HepG2 (cell line): ENCODE measurements at regions not wholly inside any gene's neighbourhood (a gene's known extent, or its start where the extent isn't known, plus 50 kb on each side); places are given as distances from the start of the nearest gene placed in this dataset.

Experiments
- ATAC-seq: fragments of 200-7000 bp; cut with Tn5 transposase; 3 replicates; pipeline ENCODE4 v1.9.1; 2020; ENCODE audit warnings: mild to moderate bottlenecking, moderate library complexity
- BruUV-seq: library from RNA; stranded (reverse); fragments of 400-500 nt; replicated peaks from 2 replicates; lab custom pipeline; 2021; lab: Mats Ljungman, UMichigan
- CTCF ChIA-PET: fragments of 300-600 bp; formaldehyde crosslinking; extraction: SDS; loops from one replicate; lab custom pipeline; 2021; ENCODE audit warnings: low total read pairs, inconsistent platforms, low intra/inter-chr PET ratio; lab: Yijun Ruan, JAX
- POLR2A ChIA-PET: fragments of 350-600 bp; sonication (Branson Sonifier 250); formaldehyde crosslinking; loops from one replicate; lab custom pipeline; 2020; ENCODE audit warnings: antibody characterized with exemption, inconsistent platforms; lab: Yijun Ruan, JAX
- DNase-seq: peaks from one replicate; pipeline ENCODE4 v3.0.0-alpha.2; 2015; ENCODE audit warnings: low spot score
- FAIRE-seq: peaks from 3 replicates; lab custom pipeline; 2011; peaks lifted over from hg19 to GRCh38; lab: Jason Lieb, UNC
- H2AFZ ChIP-seq: one replicate; pipeline ENCODE4 v1.6.1; 2011; ENCODE audit warnings: low read length, inconsistent platforms
- H3K27ac ChIP-seq: fragments of 300-600 bp; 3 replicates; pipeline ENCODE4 v1.8.0; 2011; ENCODE audit warnings: mixed run types, mild to moderate bottlenecking, mixed read lengths, low read length, inconsistent platforms; ENCODE audit not compliant: insufficient read depth; ENCODE audit errors: extremely low read length
- H3K27me3 ChIP-seq, 2 experiments: fragments of 200-600 bp in 1 of 2; 2 replicates in 1 of 2; 3 replicates in 1 of 2; pipeline versions ENCODE4 v1.6.0 to v1.8.0; 2011; ENCODE audit warnings: low read length in 2 of 2, mild to moderate bottlenecking in 2 of 2, moderate library complexity in 2 of 2, inconsistent platforms in 1 of 2; ENCODE audit not compliant: insufficient read depth in 2 of 2, control insufficient read depth in 1 of 2
- H3K36me3 ChIP-seq, 2 experiments: fragments of 200-600 bp in 1 of 2; replicated peaks in 1 of 2; 2 replicates in 1 of 2; 3 replicates in 1 of 2; pipeline versions ENCODE4 v1.5.1 to v1.8.0; 2011; ENCODE audit warnings: low read length in 2 of 2, inconsistent platforms in 1 of 2; ENCODE audit not compliant: insufficient read depth in 2 of 2, control insufficient read depth in 1 of 2
- H3K4me1 ChIP-seq: 2 replicates; pipeline ENCODE4 v1.5.1; 2012; ENCODE audit warnings: low read length, inconsistent platforms; ENCODE audit not compliant: insufficient read depth
- H3K4me2 ChIP-seq: 2 replicates; pipeline ENCODE4 v1.6.0; 2011; ENCODE audit warnings: low read depth, low read length, inconsistent platforms
- H3K4me3 ChIP-seq, 3 experiments: fragments of 200-600 bp in 1 of 3; sonication (generic), shearing (Covaris generic) in 1 of 3; replicated peaks in 1 of 3; 2 replicates each; pipeline ENCODE4 v1.5.1; 2011 to 2016; ENCODE audit warnings: low read length in 3 of 3, inconsistent platforms in 2 of 3, low read depth in 2 of 3, mild to moderate bottlenecking in 2 of 3, control low read depth in 1 of 3, mixed read lengths in 1 of 3; ENCODE audit not compliant: insufficient read depth in 1 of 3
- H3K79me2 ChIP-seq: one replicate; pipeline ENCODE4 v1.6.1; 2011; ENCODE audit warnings: low read length, inconsistent platforms; ENCODE audit not compliant: insufficient read depth
- H3K9ac ChIP-seq: 2 replicates; pipeline ENCODE4 v1.6.0; 2011; ENCODE audit warnings: mild to moderate bottlenecking, low read depth, low read length, inconsistent platforms; ENCODE audit not compliant: insufficient read depth
- H3K9me3 ChIP-seq: 2 replicates; pipeline ENCODE4 v1.5.1; 2012; ENCODE audit warnings: mild to moderate bottlenecking, low read length
- H4K20me1 ChIP-seq: 2 replicates; pipeline ENCODE4 v1.6.0; 2011; ENCODE audit warnings: inconsistent platforms, mild to moderate bottlenecking, low read length, moderate library complexity; ENCODE audit not compliant: insufficient read depth
- IKZF4 ChIP-seq: sonication (generic); formaldehyde crosslinking; IDR thresholded peaks from 2 replicates; pipeline ENCODE4 v1.5.1; 2020; ENCODE audit warnings: borderline replicate concordance, mild to moderate bottlenecking, low read depth, missing genetic modification reagents; ENCODE audit errors: not compliant biosample characterization
- SMAD9 ChIP-seq: sonication (generic); formaldehyde crosslinking; IDR thresholded peaks from 2 replicates; pipeline ENCODE4 v1.5.1; 2020; ENCODE audit warnings: mild to moderate bottlenecking, missing genetic modification reagents
- ZFP36 ChIP-seq: fragments of 150-350 bp; IDR thresholded peaks from 2 replicates; pipeline ENCODE4 v1.6.1; 2018; ENCODE audit warnings: borderline replicate concordance, low read length, low read depth; ENCODE audit not compliant: partially characterized antibody
- ZNF160 ChIP-seq: sonication (generic); formaldehyde crosslinking; IDR thresholded peaks from 2 replicates; pipeline ENCODE4 v1.8.0; 2022; ENCODE audit warnings: mild to moderate bottlenecking, inconsistent platforms, missing genetic modification reagents
- ZNF557 ChIP-seq: sonication (generic); formaldehyde crosslinking; IDR thresholded peaks from 2 replicates; pipeline ENCODE4 v1.4.0; 2020; ENCODE audit warnings: missing genetic modification reagents
- WGBS: methylation state at CpG from one replicate; pipeline ENCODE4 v1.1.6; 2017; ENCODE audit warnings: low lambda C conversion rate; 5-methylcytosine and 5-hydroxymethylcytosine counted together
- in situ Hi-C: cut with HindIII; loops from 2 replicates; pipeline ENCODE4 v1.10.0; 2017; ENCODE audit warnings: low pct_unique_long_range_greater_than_20kb; ENCODE audit not compliant: extremely low pct_ligation_motif_present
- intact Hi-C: fragments of 100-400 bp; cut with micrococcal nuclease; formaldehyde crosslinking; loops from one replicate; pipeline ENCODE4 v1.10.0; 2022; ENCODE audit not compliant: unreplicated experiment
- TF ChIP-seq, protein P1 (sequence below): sonication (generic); formaldehyde crosslinking; IDR thresholded peaks from 2 replicates; pipeline ENCODE4 v1.4.0; 2020; ENCODE audit warnings: low read depth, missing genetic modification reagents
- TF ChIP-seq, protein P2 (sequence below): sonication (generic); formaldehyde crosslinking; IDR thresholded peaks from 2 replicates; pipeline ENCODE4 v1.4.0; 2020; ENCODE audit warnings: missing genetic modification reagents
- TF ChIP-seq, protein P3 (sequence below): sonication (generic); formaldehyde crosslinking; IDR thresholded peaks from 2 replicates; pipeline ENCODE4 v1.4.0; 2020; ENCODE audit warnings: missing genetic modification reagents
- TF ChIP-seq, protein P4 (sequence below): sonication (generic); formaldehyde crosslinking; IDR thresholded peaks from 2 replicates; pipeline ENCODE4 v1.4.0; 2020; ENCODE audit warnings: mild to moderate bottlenecking, missing genetic modification reagents, borderline replicate concordance
- TF ChIP-seq, protein P5 (sequence below): sonication (generic); formaldehyde crosslinking; IDR thresholded peaks from 2 replicates; pipeline ENCODE4 v1.5.0; 2020; ENCODE audit warnings: mild to moderate bottlenecking, missing genetic modification reagents

DNA sequence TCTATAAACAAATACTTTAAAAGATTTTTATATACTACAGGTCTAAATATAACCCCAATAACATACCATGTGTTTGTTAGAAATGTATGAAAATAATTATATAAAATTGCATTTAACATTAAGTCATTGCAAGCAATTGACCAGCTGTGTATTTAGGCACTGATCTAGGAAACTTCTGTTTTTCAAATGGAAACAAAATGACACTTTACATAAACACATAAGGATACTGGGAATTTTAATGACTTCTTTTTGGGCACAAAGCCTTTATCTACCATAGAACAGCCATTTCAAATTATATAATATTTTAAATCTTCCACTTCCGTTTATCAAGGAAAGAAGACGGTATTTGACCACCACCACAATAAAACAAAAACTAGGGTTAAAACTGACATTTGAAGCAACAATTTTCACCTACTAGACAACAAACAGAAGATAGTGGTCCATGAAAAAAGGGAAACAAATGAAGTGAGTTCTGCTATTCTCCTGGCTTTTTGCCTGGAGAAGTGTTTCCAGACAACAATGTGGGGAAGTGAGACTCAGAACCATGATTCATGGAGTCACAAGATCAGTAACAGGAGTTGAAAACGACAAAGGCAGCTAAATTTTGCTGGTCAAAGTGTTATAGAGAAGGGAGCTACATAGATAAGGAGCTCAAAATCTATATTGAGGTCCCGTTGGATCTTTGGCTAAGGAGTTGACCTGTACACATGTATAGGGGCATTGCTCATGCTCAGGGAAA is 475.1 kb downstream of the TRHDE start (continued):
- TF ChIP-seq, protein P1, sequence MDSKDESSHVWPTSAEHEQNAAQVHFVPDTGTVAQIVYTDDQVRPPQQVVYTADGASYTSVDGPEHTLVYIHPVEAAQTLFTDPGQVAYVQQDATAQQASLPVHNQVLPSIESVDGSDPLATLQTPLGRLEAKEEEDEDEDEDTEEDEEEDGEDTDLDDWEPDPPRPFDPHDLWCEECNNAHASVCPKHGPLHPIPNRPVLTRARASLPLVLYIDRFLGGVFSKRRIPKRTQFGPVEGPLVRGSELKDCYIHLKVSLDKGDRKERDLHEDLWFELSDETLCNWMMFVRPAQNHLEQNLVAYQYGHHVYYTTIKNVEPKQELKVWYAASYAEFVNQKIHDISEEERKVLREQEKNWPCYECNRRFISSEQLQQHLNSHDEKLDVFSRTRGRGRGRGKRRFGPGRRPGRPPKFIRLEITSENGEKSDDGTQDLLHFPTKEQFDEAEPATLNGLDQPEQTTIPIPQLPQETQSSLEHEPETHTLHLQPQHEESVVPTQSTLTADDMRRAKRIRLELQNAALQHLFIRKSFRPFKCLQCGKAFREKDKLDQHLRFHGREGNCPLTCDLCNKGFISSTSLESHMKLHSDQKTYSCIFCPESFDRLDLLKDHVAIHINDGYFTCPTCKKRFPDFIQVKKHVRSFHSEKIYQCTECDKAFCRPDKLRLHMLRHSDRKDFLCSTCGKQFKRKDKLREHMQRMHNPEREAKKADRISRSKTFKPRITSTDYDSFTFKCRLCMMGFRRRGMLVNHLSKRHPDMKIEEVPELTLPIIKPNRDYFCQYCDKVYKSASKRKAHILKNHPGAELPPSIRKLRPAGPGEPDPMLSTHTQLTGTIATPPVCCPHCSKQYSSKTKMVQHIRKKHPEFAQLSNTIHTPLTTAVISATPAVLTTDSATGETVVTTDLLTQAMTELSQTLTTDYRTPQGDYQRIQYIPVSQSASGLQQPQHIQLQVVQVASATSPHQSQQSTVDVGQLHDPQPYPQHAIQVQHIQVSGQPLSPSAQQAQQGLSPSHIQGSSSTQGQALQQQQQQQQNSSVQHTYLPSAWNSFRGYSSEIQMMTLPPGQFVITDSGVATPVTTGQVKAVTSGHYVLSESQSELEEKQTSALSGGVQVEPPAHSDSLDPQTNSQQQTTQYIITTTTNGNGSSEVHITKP (CRISPR knock-in tag): no peak
- TF ChIP-seq SMAD9 (CRISPR knock-in tag): no peak
- TF ChIP-seq ZNF557 (CRISPR knock-in tag): no peak
- no peak for TF ChIP-seq ZNF160
- TF ChIP-seq, protein P2, sequence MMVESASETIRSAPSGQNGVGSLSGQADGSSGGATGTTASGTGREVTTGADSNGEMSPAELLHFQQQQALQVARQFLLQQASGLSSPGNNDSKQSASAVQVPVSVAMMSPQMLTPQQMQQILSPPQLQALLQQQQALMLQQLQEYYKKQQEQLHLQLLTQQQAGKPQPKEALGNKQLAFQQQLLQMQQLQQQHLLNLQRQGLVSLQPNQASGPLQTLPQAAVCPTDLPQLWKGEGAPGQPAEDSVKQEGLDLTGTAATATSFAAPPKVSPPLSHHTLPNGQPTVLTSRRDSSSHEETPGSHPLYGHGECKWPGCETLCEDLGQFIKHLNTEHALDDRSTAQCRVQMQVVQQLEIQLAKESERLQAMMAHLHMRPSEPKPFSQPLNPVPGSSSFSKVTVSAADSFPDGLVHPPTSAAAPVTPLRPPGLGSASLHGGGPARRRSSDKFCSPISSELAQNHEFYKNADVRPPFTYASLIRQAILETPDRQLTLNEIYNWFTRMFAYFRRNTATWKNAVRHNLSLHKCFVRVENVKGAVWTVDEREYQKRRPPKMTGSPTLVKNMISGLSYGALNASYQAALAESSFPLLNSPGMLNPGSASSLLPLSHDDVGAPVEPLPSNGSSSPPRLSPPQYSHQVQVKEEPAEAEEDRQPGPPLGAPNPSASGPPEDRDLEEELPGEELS (CRISPR knock-in tag): no peak

DNA sequence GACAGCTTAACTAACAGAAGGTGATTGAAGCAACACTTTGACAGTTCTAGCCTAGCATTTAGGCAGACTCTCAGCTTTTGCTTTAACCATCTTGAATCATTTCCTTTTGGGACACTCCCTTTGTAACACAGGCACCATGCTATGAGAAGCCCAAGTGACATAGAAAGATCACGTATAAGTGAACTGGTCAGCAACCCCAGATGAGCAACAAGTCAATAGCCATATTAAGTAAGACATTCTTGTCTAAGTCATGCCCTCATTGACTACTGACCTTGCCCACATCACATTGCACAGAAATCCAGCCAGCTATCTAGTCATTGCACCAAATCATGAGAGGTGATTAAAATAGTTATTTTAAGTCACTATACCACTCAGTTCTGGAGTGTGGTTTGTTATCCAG is 476.8 kb downstream of the TRHDE start:
- ChIA-PET POLR2A (no interaction called here), CTCF (no interaction called here)
- Histone ChIP-seq H3K36me3 (no peaks in the 10 kb centered on the region), H3K27me3 (no peaks in the 10 kb centered on the region), H3K9me3 (peaks cover 87% of the 10 kb centered on the region), H2AFZ (no peak overlapping the region), H3K79me2 (no peaks in the 10 kb centered on the region), H4K20me1 (no peaks in the 10 kb centered on the region), H3K4me2 (no peak overlapping the region), H3K4me1 (no peaks in the 10 kb centered on the region), H3K4me3 (no peak overlapping the region), H3K9ac (no peak overlapping the region), H3K27ac (no peak overlapping the region)
- 20% methylated on average over 1 of the region's 1 CpG for WGBS
- DNase-seq (no peak), ATAC-seq (no peak), FAIRE-seq (no peak)
- BruUV-seq: no TSS peak
- in situ Hi-C loops: no loop called here
- intact Hi-C loops: no loop called here
- TF ChIP-seq, protein P3, sequence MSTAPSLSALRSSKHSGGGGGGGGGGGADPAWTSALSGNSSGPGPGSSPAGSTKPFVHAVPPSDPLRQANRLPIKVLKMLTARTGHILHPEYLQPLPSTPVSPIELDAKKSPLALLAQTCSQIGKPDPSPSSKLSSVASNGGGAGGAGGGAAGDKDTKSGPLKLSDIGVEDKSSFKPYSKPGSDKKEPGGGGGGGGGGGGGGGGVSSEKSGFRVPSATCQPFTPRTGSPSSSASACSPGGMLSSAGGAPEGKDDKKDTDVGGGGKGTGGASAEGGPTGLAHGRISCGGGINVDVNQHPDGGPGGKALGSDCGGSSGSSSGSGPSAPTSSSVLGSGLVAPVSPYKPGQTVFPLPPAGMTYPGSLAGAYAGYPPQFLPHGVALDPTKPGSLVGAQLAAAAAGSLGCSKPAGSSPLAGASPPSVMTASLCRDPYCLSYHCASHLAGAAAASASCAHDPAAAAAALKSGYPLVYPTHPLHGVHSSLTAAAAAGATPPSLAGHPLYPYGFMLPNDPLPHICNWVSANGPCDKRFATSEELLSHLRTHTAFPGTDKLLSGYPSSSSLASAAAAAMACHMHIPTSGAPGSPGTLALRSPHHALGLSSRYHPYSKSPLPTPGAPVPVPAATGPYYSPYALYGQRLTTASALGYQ (CRISPR knock-in tag): no peak
- TF ChIP-seq, protein P4, sequence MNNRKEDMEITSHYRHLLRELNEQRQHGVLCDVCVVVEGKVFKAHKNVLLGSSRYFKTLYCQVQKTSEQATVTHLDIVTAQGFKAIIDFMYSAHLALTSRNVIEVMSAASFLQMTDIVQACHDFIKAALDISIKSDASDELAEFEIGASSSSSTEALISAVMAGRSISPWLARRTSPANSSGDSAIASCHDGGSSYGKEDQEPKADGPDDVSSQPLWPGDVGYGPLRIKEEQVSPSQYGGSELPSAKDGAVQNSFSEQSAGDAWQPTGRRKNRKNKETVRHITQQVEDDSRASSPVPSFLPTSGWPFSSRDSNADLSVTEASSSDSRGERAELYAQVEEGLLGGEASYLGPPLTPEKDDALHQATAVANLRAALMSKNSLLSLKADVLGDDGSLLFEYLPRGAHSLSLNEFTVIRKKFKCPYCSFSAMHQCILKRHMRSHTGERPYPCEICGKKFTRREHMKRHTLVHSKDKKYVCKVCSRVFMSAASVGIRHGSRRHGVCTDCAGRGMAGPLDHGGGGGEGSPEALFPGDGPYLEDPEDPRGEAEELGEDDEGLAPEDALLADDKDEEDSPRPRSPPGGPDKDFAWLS (CRISPR knock-in tag): no peak
- TF ChIP-seq ZFP36 (no peak), IKZF4 (CRISPR knock-in tag) (no peak)
- TF ChIP-seq, protein P5, sequence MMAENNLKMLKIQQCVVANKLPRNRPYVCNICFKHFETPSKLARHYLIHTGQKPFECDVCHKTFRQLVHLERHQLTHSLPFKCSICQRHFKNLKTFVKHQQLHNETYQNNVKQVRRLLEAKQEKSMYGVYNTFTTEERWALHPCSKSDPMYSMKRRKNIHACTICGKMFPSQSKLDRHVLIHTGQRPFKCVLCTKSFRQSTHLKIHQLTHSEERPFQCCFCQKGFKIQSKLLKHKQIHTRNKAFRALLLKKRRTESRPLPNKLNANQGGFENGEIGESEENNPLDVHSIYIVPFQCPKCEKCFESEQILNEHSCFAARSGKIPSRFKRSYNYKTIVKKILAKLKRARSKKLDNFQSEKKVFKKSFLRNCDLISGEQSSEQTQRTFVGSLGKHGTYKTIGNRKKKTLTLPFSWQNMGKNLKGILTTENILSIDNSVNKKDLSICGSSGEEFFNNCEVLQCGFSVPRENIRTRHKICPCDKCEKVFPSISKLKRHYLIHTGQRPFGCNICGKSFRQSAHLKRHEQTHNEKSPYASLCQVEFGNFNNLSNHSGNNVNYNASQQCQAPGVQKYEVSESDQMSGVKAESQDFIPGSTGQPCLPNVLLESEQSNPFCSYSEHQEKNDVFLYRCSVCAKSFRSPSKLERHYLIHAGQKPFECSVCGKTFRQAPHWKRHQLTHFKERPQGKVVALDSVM (CRISPR knock-in tag): no peak
